ENCODE measurements at regions not wholly inside any gene's neighbourhood (a gene's known extent, or its start where the extent isn't known, plus 50 kb on each side); places are given as distances from the start of the nearest gene placed in this dataset.

DNA sequence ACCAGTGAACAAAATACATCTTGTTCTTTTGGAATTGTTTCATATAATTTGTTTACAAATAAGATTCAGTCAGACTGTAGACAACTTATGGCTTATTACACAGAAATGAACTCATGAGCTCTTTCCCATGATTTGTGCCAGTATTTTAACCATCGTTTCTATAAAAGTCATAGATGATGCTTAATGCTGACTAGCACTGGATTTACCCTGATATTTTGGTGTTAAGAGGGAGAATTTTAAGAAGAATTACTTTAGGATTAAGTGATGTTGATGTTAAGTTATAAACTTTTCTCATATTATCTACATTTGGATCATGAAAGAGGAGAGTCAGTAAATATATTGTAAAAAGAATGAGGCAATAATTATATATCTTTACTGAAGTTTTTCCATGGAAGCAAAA is 162.7 kb downstream of the POSTN start:
- DNase-seq (ENCODE audit: low spot score): no peak
- Histone ChIP-seq H3K27ac (no peak overlapping the region), H3K4me3 (no peak overlapping the region), H3K27me3 (no peaks in the 10 kb centered on the region), H3K36me3 (no peaks in the 10 kb centered on the region), H3K9me3 (no peaks in the 10 kb centered on the region), H3K4me1 (no peaks in the 10 kb centered on the region)
- TF ChIP-seq, protein P1, sequence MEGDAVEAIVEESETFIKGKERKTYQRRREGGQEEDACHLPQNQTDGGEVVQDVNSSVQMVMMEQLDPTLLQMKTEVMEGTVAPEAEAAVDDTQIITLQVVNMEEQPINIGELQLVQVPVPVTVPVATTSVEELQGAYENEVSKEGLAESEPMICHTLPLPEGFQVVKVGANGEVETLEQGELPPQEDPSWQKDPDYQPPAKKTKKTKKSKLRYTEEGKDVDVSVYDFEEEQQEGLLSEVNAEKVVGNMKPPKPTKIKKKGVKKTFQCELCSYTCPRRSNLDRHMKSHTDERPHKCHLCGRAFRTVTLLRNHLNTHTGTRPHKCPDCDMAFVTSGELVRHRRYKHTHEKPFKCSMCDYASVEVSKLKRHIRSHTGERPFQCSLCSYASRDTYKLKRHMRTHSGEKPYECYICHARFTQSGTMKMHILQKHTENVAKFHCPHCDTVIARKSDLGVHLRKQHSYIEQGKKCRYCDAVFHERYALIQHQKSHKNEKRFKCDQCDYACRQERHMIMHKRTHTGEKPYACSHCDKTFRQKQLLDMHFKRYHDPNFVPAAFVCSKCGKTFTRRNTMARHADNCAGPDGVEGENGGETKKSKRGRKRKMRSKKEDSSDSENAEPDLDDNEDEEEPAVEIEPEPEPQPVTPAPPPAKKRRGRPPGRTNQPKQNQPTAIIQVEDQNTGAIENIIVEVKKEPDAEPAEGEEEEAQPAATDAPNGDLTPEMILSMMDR (IDR thresholded peaks at IDR 0.05): no peak

DNA sequence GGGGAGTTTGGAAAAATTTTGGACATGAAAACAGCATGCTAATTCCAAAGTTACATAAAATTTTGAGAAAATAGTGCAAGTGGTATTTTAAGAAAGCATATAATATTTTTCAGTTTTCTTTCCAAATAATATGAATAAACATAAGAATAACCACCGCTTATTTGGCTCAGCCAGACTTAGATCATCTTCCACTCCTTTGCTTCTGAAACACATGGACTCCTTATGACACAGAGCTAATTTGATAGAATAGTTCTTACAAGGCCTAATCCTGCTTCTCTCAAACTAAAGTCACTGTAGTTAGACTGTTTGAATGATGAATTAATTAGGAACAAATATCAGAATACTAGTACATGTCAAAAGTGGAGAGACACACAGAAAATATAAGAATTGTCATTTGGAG is 165.5 kb downstream of the POSTN start:
- TF ChIP-seq, protein P1 (IDR thresholded peaks at IDR 0.05): no peak
- Histone ChIP-seq H3K27me3 (no peaks in the 10 kb centered on the region), H3K4me1 (no peaks in the 10 kb centered on the region), H3K9me3 (no peaks in the 10 kb centered on the region), H3K27ac (no peak overlapping the region), H3K4me3 (no peak overlapping the region), H3K36me3 (no peaks in the 10 kb centered on the region)
- no peak for DNase-seq (ENCODE audit: low spot score)

DNA sequence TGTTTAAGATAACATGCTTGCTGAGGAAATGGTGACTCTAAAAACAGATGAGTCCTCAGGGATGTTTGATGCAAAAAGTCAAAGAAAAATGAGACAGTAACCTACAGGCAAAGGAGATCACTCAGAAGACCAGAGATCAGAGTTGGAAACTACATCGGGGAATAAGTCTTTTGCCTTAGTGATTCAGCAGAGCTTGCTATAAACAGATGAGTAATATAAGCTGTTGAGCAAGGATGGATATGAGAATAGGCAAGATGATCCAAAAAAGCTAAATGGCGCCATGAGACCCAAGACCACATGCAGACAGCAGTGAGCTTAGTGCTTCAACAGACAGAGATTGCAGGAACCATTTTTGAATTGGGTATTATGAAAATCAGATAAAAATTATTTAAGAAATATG is 168.6 kb downstream of the POSTN start:
- TF ChIP-seq, protein P1 (IDR thresholded peaks at IDR 0.05): no peak
- no peak for DNase-seq (ENCODE audit: low spot score)
- H3K27ac ChIP-seq: no peak overlapping the region
- no peaks in the 10 kb centered on the region for H3K27me3 ChIP-seq
- H3K4me1 ChIP-seq: no peaks in the 10 kb centered on the region
- H3K4me3 ChIP-seq: no peak overlapping the region
- no peaks in the 10 kb centered on the region for H3K9me3 ChIP-seq
- H3K36me3 ChIP-seq: no peaks in the 10 kb centered on the region

DNA sequence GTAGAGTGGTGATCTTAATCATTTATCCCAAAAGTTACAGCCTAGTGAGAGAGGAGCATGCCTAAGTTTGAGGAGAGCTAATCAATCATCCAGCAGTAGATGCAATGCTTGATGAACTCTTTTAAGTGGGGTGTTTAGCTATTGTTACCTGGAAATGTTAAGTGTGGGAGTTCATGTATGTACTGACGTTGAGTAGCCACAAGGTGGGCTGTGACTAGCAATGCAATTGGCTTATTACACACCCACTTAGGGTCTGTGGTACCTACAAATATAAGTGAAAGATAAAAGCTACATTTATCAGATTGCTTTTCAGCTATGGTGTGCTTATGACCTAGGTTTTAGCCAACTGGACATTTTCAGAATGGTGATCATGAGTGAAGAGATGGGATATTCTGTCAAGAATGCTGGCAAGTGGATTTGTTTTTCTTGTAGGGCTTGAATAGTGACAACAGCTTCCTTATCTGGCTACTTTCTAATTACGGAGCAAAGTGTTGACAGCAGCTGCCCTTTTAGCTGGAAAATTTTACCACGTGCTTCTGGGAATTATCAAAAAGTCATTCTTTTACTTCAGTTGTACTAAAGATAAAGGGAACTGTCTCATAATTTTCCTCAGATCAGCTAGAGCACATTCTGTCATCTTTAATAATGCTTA is 170.6 kb downstream of the POSTN start:
- H3K9me3 ChIP-seq: peaks cover 0 to 5% of the 10 kb centered on the region in 2 donors
- no peak overlapping the region for H3K4me3 ChIP-seq
- no peaks in the 10 kb centered on the region for H3K27me3 ChIP-seq
- H3K4me1 ChIP-seq: no peaks in the 10 kb centered on the region
- H3K27ac ChIP-seq: peak overlapping the region in 1 of 2 donors; percentile 53
- TF ChIP-seq, protein P1 (IDR thresholded peaks at IDR 0.05): no peak
- H3K36me3 ChIP-seq: no peaks in the 10 kb centered on the region
- DNase-seq (ENCODE audit: low spot score): no peak

DNA sequence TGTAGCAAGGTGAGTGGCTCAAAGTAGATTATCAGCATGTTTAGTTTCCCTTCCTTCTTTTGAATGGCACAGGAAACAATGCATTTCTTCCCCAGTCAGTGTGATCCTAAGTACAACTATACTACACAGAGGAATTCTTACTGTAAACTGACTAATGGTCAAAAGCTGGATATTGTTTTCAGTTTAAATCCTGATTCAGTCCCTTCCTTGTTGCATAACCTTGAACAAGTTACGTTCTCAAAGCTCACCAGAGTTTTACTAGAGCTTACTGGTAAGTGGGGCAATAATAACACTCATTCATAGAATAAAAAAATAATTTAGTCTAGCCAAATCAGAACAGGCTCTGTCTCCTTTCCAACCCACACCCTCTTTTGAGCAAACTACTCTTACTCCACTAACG is 180.1 kb downstream of the POSTN start:
- Histone ChIP-seq H3K27ac (no peak overlapping the region), H3K4me3 (no peak overlapping the region), H3K4me1 (no peaks in the 10 kb centered on the region), H3K27me3 (no peaks in the 10 kb centered on the region), H3K9me3 (no peaks in the 10 kb centered on the region), H3K36me3 (no peaks in the 10 kb centered on the region)
- no peak for DNase-seq (ENCODE audit: low spot score)
- TF ChIP-seq, protein P1 (IDR thresholded peaks at IDR 0.05): no peak

DNA sequence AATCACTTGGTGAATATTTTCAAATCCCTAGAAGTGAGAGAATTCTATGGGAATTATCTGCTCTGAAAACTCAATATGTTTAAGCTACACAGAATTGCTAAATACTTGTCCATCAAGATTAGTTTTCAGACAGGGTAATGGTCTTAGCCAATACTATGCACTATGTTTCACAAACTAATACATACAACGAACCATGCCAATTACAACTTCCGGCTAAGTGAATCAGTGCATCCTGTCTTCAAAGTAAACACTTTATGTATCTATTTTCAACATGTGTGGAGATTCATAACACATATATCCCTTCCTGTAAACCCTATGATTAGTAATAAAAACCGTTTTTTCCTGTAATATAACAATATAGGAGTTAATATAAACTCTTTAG is 181.5 kb downstream of the POSTN start:
- no peak overlapping the region for H3K27ac ChIP-seq
- TF ChIP-seq, protein P1 (IDR thresholded peaks at IDR 0.05): no peak
- DNase-seq (ENCODE audit: low spot score): no peak
- no peaks in the 10 kb centered on the region for H3K9me3 ChIP-seq
- H3K36me3 ChIP-seq: no peaks in the 10 kb centered on the region
- no peak overlapping the region for H3K4me3 ChIP-seq
- no peaks in the 10 kb centered on the region for H3K27me3 ChIP-seq
- no peaks in the 10 kb centered on the region for H3K4me1 ChIP-seq

Measured in right atrium auricular region (tissue), 2 donors.